ENCODE measurements at regions not wholly inside any gene's neighbourhood (a gene's known extent, or its start where the extent isn't known, plus 50 kb on each side); places are given as distances from the start of the nearest gene placed in this dataset.

- ChIA-PET CTCF (ENCODE audit: partially characterized antibody) (no interaction called here), POLR2A (ENCODE audit: partially characterized antibody) (no interaction called here)
- Histone ChIP-seq H3K4ac (replicated peaks; ENCODE audit: insufficient read length, low read depth, low read length) (no peak overlapping the region), H4K8ac (ENCODE audit: extremely low read depth, insufficient read depth, low read length) (no peak overlapping the region), H3K27me3 (replicated peaks in 1 of 4; ENCODE audit: control insufficient read depth in 3 of 4, extremely low read depth in 1 of 4, insufficient read depth in 3 of 4, low read length in 3 of 4) (no peaks in the 10 kb centered on the region), H2BK120ac (replicated peaks; ENCODE audit: low read depth, low read length) (no peak overlapping the region), H2BK12ac (ENCODE audit: low read depth, low read length) (no peak overlapping the region), H3K9ac (replicated peaks in 1 of 4; ENCODE audit: extremely low read depth in 1 of 4, low read depth in 3 of 4, low read length in 3 of 4) (no peak overlapping the region), H3K9me3 (ENCODE audit: insufficient read depth in 2 of 2, low read depth in 1 of 2, low read length in 1 of 2) (no peaks in the 10 kb centered on the region), H4K5ac (ENCODE audit: insufficient read length, low read depth, low read length) (no peak overlapping the region), H3K27ac (ENCODE audit: low read depth, low read length) (no peak overlapping the region), H3K23me2 (ENCODE audit: low read depth, low read length) (no peaks in the 10 kb centered on the region), H3K4me1 (replicated peaks in 1 of 4; ENCODE audit: control insufficient read depth in 3 of 4, insufficient read depth in 4 of 4, low read length in 3 of 4) (no peaks in the 10 kb centered on the region), H4K20me1 (replicated peaks in 1 of 2; ENCODE audit: control insufficient read depth in 1 of 2, insufficient read depth in 2 of 2, low read length in 2 of 2) (no peaks in the 10 kb centered on the region), H2AK5ac (ENCODE audit: low read depth, low read length) (no peak overlapping the region), H3K18ac (ENCODE audit: extremely low read depth, low read length) (no peak overlapping the region), H3K79me1 (ENCODE audit: low read depth, low read length) (no peaks in the 10 kb centered on the region), H3K4me2 (ENCODE audit: insufficient read depth in 1 of 2, low read depth in 2 of 2, low read length in 2 of 2) (no peak overlapping the region), H3K56ac (replicated peaks; ENCODE audit: insufficient read length, low read depth, low read length) (no peak overlapping the region), H4K91ac (replicated peaks; ENCODE audit: insufficient read length, low read length) (no peak overlapping the region), H3K4me3 (ENCODE audit: extremely low read depth in 1 of 4, insufficient read depth in 2 of 4, low read depth in 3 of 4, low read length in 4 of 4) (no peak overlapping the region), H2BK20ac (ENCODE audit: low read length) (no peak overlapping the region), H2AFZ (ENCODE audit: low read length) (no peak overlapping the region), H2BK15ac (ENCODE audit: low read length) (no peak overlapping the region), H2BK5ac (ENCODE audit: low read depth, low read length) (no peak overlapping the region), H3K14ac (ENCODE audit: insufficient read length) (no peak overlapping the region), H3K79me2 (ENCODE audit: control insufficient read depth in 1 of 2, insufficient read depth in 2 of 2, low read length in 2 of 2) (no peaks in the 10 kb centered on the region), H3K23ac (ENCODE audit: insufficient read length) (no peak overlapping the region), H3K36me3 (ENCODE audit: control insufficient read depth in 2 of 4, insufficient read depth in 4 of 4, low read length in 3 of 4) (no peaks in the 10 kb centered on the region)
- no peak for TF ChIP-seq KDM1A (IDR thresholded peaks at IDR 0.05; ENCODE audit: borderline replicate concordance, low read length)
- no peak for TF ChIP-seq ZNF274 (IDR thresholded peaks at IDR 0.05; ENCODE audit: borderline replicate concordance, extremely low read depth, low read length)
- 98% methylated on average over 7 of the region's 7 CpGs; no CpG with 5 or more reads in 1 of the 2 experiments for WGBS, 2 experiments (ENCODE audit: extremely low coverage in 1 of 2, insufficient coverage in 1 of 2, insufficient read length in 1 of 2, insufficient replicate concordance in 2 of 2, low coverage in 1 of 2, low lambda C conversion rate in 2 of 2, missing lambda C conversion rate in 1 of 2)
- no peak for DNase-seq (ENCODE audit: low read depth in 1 of 2, low spot score in 2 of 2)
- no peak for FAIRE-seq
Measured at GRCh38 chr18:61237529-61237928, 95.7 kb upstream of the CDH20 start.

All from H1 (cell line).